Panc1 (cell line): ENCODE measurements at regions not wholly inside any gene's neighbourhood (a gene's known extent, or its start where the extent isn't known, plus 50 kb on each side); places are given as distances from the start of the nearest gene placed in this dataset.

ENCODE experiments used
- ATAC-seq: fragments of 200-7000 bp; cut with Tn5 transposase; 2 replicates; pipeline ENCODE4 v1.9.1; 2020; ENCODE audit warnings: mild to moderate bottlenecking, moderate library complexity
- BruUV-seq: library from RNA; stranded (reverse); fragments of 400-500 nt; replicated peaks from 2 replicates; lab custom pipeline; 2021; lab: Mats Ljungman, UMichigan
- CTCF ChIA-PET: fragments of 300-600 bp; sonication (Branson Sonifier 250); formaldehyde crosslinking; loops from one replicate; lab custom pipeline; 2022; ENCODE audit warnings: antibody characterized with exemption; lab: Charles Lee
- POLR2A ChIA-PET: fragments of 300-600 bp; sonication (Branson Sonifier 250); formaldehyde crosslinking; loops from one replicate; lab custom pipeline; 2022; ENCODE audit warnings: antibody characterized with exemption; lab: Charles Lee
- DNase-seq: peaks from one replicate; pipeline ENCODE4 v3.0.0-alpha.2; 2010; ENCODE audit warnings: low read depth, low spot score
- H3K27ac ChIP-seq: 2 replicates; pipeline ENCODE4 v1.5.1; 2011; ENCODE audit warnings: mild to moderate bottlenecking, low read length, inconsistent platforms
- H3K27me3 ChIP-seq: fragments of 200-500 bp; sonication (Bioruptor generic); 2 replicates; pipeline ENCODE4 v1.6.0; 2014; ENCODE audit warnings: low read length, inconsistent platforms; ENCODE audit not compliant: control insufficient read depth, insufficient read depth
- H3K36me3 ChIP-seq: fragments of 200-500 bp; sonication (Bioruptor generic); 2 replicates; pipeline ENCODE4 v1.5.1; 2014; ENCODE audit warnings: inconsistent platforms, mild to moderate bottlenecking, low read length, moderate library complexity; ENCODE audit not compliant: control insufficient read depth, insufficient read depth
- H3K4me1 ChIP-seq: 2 replicates; pipeline ENCODE4 v1.5.1; 2011; ENCODE audit warnings: inconsistent platforms, mild to moderate bottlenecking, low read length, moderate library complexity; ENCODE audit not compliant: control insufficient read depth, insufficient read depth
- H3K4me3 ChIP-seq, 2 experiments: 2 replicates each; pipeline ENCODE4 v1.5.1; 2011 to 2012; ENCODE audit warnings: low read depth in 2 of 2, low read length in 2 of 2, mild to moderate bottlenecking in 2 of 2, inconsistent platforms in 1 of 2, moderate library complexity in 1 of 2
- H3K9me3 ChIP-seq: fragments of 200-500 bp; sonication (Bioruptor generic); 2 replicates; pipeline ENCODE4 v1.5.1; 2014; ENCODE audit warnings: low read depth, mild to moderate bottlenecking, inconsistent platforms, low read length, moderate library complexity; ENCODE audit not compliant: control insufficient read depth, insufficient read depth
- POLR2AphosphoS5 ChIP-seq: IDR thresholded peaks from 2 replicates; pipeline ENCODE4 v1.6.1; 2012; ENCODE audit warnings: mild to moderate bottlenecking, low read depth, low read length, moderate library complexity
- SIN3A ChIP-seq: IDR thresholded peaks from 2 replicates; pipeline ENCODE4 v1.6.1; 2012; ENCODE audit warnings: low read depth, mild to moderate bottlenecking, low read length, moderate library complexity, borderline replicate concordance; ENCODE audit not compliant: insufficient read depth
- TCF7L2 ChIP-seq: IDR thresholded peaks from 2 replicates; pipeline ENCODE4 v1.6.1; 2011; ENCODE audit warnings: mild to moderate bottlenecking, low read depth, low read length, inconsistent platforms
- in situ Hi-C: cut with HindIII; loops from 2 replicates; pipeline ENCODE4 v1.10.0; 2016; ENCODE audit warnings: low sequenced_read_pairs, low pct_unique_long_range_greater_than_20kb
- intact Hi-C: fragments of 100-400 bp; cut with micrococcal nuclease; formaldehyde crosslinking; loops from one replicate; pipeline ENCODE4 v1.10.0; 2022; ENCODE audit not compliant: unreplicated experiment
- TF ChIP-seq, protein P1 (sequence below): fragments of 450-650 bp; IDR thresholded peaks from 2 replicates; pipeline ENCODE4 v1.5.1; 2017; ENCODE audit warnings: mild to moderate bottlenecking
- TF ChIP-seq, protein P2 (sequence below), 2 experiments: IDR thresholded peaks; 2 replicates each; pipeline ENCODE4 v1.6.1; 2011 to 2012; ENCODE audit warnings: low read depth in 2 of 2, control low read depth in 1 of 2, low read length in 1 of 2, mild to moderate bottlenecking in 1 of 2, moderate library complexity in 1 of 2; ENCODE audit not compliant: insufficient read depth in 1 of 2

DNA sequence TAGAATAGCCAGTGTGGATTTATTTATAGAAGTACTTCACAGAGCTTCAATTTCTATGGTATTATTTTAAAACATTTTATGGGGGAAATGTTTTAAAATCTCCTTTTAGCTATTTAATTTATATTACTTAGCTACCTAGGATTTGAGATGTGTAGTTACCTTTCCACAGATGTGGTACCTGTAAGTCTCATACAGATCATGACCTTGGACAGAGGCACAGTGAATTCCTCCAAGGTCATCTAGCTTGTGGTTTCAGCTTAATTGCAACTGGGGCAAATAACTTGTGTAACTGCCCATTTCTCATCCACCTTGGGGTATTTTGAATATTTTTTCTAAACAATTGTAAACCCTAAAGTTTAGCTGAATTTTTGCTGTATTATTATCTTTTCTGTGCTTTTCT lies 89.2 kb downstream of the DMRTA1 start:
- Histone ChIP-seq H3K4me3 (no peak overlapping the region), H3K36me3 (no peaks in the 10 kb centered on the region; the same call in 1 of the 2 replicates), H3K9me3 (no peaks in the 10 kb centered on the region), H3K27me3 (no peaks in the 10 kb centered on the region), H3K4me1 (no peaks in the 10 kb centered on the region), H3K27ac (no peak overlapping the region)
- DNase-seq, result no peak
- no peak for ATAC-seq
- ChIA-PET POLR2A (no interaction called here), CTCF (no interaction called here)
- in situ Hi-C loops (no loop called here), intact Hi-C loops (no loop called here)
- BruUV-seq, result no TSS peak
- TF ChIP-seq POLR2AphosphoS5 (no peak), SIN3A (no peak), TCF7L2 (no peak)
- TF ChIP-seq, protein P1, sequence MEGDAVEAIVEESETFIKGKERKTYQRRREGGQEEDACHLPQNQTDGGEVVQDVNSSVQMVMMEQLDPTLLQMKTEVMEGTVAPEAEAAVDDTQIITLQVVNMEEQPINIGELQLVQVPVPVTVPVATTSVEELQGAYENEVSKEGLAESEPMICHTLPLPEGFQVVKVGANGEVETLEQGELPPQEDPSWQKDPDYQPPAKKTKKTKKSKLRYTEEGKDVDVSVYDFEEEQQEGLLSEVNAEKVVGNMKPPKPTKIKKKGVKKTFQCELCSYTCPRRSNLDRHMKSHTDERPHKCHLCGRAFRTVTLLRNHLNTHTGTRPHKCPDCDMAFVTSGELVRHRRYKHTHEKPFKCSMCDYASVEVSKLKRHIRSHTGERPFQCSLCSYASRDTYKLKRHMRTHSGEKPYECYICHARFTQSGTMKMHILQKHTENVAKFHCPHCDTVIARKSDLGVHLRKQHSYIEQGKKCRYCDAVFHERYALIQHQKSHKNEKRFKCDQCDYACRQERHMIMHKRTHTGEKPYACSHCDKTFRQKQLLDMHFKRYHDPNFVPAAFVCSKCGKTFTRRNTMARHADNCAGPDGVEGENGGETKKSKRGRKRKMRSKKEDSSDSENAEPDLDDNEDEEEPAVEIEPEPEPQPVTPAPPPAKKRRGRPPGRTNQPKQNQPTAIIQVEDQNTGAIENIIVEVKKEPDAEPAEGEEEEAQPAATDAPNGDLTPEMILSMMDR, result no peak
- TF ChIP-seq, protein P2, sequence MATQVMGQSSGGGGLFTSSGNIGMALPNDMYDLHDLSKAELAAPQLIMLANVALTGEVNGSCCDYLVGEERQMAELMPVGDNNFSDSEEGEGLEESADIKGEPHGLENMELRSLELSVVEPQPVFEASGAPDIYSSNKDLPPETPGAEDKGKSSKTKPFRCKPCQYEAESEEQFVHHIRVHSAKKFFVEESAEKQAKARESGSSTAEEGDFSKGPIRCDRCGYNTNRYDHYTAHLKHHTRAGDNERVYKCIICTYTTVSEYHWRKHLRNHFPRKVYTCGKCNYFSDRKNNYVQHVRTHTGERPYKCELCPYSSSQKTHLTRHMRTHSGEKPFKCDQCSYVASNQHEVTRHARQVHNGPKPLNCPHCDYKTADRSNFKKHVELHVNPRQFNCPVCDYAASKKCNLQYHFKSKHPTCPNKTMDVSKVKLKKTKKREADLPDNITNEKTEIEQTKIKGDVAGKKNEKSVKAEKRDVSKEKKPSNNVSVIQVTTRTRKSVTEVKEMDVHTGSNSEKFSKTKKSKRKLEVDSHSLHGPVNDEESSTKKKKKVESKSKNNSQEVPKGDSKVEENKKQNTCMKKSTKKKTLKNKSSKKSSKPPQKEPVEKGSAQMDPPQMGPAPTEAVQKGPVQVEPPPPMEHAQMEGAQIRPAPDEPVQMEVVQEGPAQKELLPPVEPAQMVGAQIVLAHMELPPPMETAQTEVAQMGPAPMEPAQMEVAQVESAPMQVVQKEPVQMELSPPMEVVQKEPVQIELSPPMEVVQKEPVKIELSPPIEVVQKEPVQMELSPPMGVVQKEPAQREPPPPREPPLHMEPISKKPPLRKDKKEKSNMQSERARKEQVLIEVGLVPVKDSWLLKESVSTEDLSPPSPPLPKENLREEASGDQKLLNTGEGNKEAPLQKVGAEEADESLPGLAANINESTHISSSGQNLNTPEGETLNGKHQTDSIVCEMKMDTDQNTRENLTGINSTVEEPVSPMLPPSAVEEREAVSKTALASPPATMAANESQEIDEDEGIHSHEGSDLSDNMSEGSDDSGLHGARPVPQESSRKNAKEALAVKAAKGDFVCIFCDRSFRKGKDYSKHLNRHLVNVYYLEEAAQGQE (IDR thresholded peaks at IDR 0.05; ENCODE audit: insufficient read depth in 1 of 2, low read depth in 2 of 2, low read length in 1 of 2), result no peak

DNA sequence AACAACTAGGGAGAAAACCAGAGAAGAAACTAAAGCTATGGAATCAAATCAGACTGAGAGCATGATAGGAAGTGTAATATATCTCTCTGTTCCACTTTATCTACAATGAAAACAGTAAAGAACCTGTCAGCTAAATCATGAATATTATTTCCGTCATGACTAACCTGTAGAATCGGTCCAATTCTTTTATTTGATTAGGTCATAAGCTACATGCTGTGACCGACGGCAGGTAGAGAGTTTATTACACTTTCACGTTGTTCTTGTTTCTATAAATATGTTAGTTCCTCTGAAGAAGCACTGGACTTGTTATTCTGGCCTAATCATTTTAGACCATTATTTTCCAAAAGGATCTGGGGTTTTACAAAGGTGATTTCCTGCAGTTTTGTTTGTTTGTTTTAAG lies 91.1 kb downstream of the DMRTA1 start:
- TF ChIP-seq, protein P1, result no peak
- no peak for TF ChIP-seq SIN3A
- TF ChIP-seq POLR2AphosphoS5, result no peak
- TF ChIP-seq TCF7L2, result no peak
- TF ChIP-seq, protein P2 (IDR thresholded peaks at IDR 0.05; ENCODE audit: insufficient read depth in 1 of 2, low read depth in 2 of 2, low read length in 1 of 2), result no peak
- no peaks in the 10 kb centered on the region; the same call in 1 of the 2 replicates for H3K36me3 ChIP-seq
- H3K27me3 ChIP-seq, result no peaks in the 10 kb centered on the region
- H3K4me3 ChIP-seq, result no peak overlapping the region
- in situ Hi-C loops, result no loop called here
- no TSS peak for BruUV-seq
- CTCF ChIA-PET, result no interaction called here
- no peak overlapping the region for H3K27ac ChIP-seq
- ATAC-seq (no peak), DNase-seq (no peak)
- no peaks in the 10 kb centered on the region for H3K4me1 ChIP-seq
- intact Hi-C loops, result no loop called here
- POLR2A ChIA-PET, result no interaction called here
- H3K9me3 ChIP-seq, result no peaks in the 10 kb centered on the region
